Adrenal gland (tissue), 9 donors: ENCODE measurements at regions not wholly inside any gene's neighbourhood (a gene's known extent, or its start where the extent isn't known, plus 50 kb on each side); places are given as distances from the start of the nearest gene placed in this dataset.

Experiments
- DNase-seq, 7 donors: peaks; one replicate each; pipeline ENCODE4 v3.0.0-alpha.2; 2019 to 2020
- H3K27ac ChIP-seq, 5 donors: fragments of 200-600 bp; sonication (generic) in 4 of 5; 1 replicate in 3 of 5; 2 replicates in 2 of 5; pipeline versions ENCODE4 v1.5.1 to v1.8.0; 2016 to 2020; ENCODE audit warnings: mild to moderate bottlenecking in 1 of 5
- H3K27me3 ChIP-seq: fragments of 200-600 bp; 2 replicates; pipeline ENCODE4 v1.8.0; 2021
- H3K36me3 ChIP-seq, 2 donors: fragments of 200-600 bp; replicated peaks in 1 of 2; 1 replicate in 1 of 2; 2 replicates in 1 of 2; pipeline versions ENCODE4 v1.5.1 to v1.8.0; 2018 to 2022
- H3K4me1 ChIP-seq, 2 donors: fragments of 200-600 bp; replicated peaks in 1 of 2; 1 replicate in 1 of 2; 2 replicates in 1 of 2; pipeline versions ENCODE4 v1.5.1 to v1.8.0; 2018 to 2021
- H3K4me3 ChIP-seq, 4 donors: fragments of 200-600 bp; sonication (generic) in 3 of 4; one replicate each; pipeline ENCODE4 v1.5.1; 2016 to 2018
- H3K9me3 ChIP-seq, 3 donors: fragments of 200-600 bp; sonication (generic) in 1 of 3; replicated peaks in 1 of 3; 1 replicate in 2 of 3; 2 replicates in 1 of 3; pipeline versions ENCODE4 v1.5.1 to v1.8.0; 2016 to 2021
- CTCF ChIP-seq, 6 experiments: fragments of 450-650 bp in 4 of 6; fragments of 200-600 bp in 2 of 6; sonication (generic) in 1 of 6; IDR thresholded peaks; 1 replicate in 5 of 6; 2 replicates in 1 of 6; pipeline versions ENCODE4 v1.5.1 to v1.8.0; 2016 to 2021; ENCODE audit warnings: antibody characterized with exemption in 6 of 6, mild to moderate bottlenecking in 2 of 6, moderate library complexity in 1 of 6
- POLR2A ChIP-seq, 2 donors: fragments of 450-650 bp; IDR thresholded peaks; one replicate each; pipeline ENCODE4 v1.6.1; 2017; ENCODE audit warnings: antibody characterized with exemption in 2 of 2, mild to moderate bottlenecking in 2 of 2, moderate library complexity in 1 of 2
- WGBS, 4 donors: extraction: QIAGEN DNeasy Blood & Tissue Kit in 2 of 4; methylation state at CpG; one replicate each; pipeline versions ENCODE4 v1.1.5 to v1.1.7; 2013 to 2017; 5-methylcytosine and 5-hydroxymethylcytosine counted together
- intact Hi-C, 2 donors: fragments of 100-400 bp; cut with DNase I; formaldehyde crosslinking; loops; one replicate each; pipeline versions ENCODE4 v1.14.1 to v1.15.0; 2022 to 2023
- donor health status: healthy with polysubstance abuse.
- donor health status: Bipolar disorder and iron deficiency.
- donor health status: DM: yes; HTN: yes; CAD: no.
- donor health status: DM: no; HTN: no; CAD: no.
- donor health status: DM: no; HTN: no; CAD: no.

GRCh38 chr11:37552284-37552683, 954.2 kb upstream of the RAG2 start:
- intact Hi-C loops = no loop called here
- Histone ChIP-seq H3K27ac (no peak overlapping the region), H3K27me3 (no peaks in the 10 kb centered on the region), H3K36me3 (no peaks in the 10 kb centered on the region), H3K4me3 (no peak overlapping the region), H3K9me3 (no peaks in the 10 kb centered on the region), H3K4me1 (no peaks in the 10 kb centered on the region)
- TF ChIP-seq CTCF (IDR thresholded peaks at IDR 0.05) = no peak
- no peak for TF ChIP-seq POLR2A (IDR thresholded peaks at IDR 0.05)
- 75 to 90% (median 83%) methylated on average over 3 of the region's 3 CpGs for WGBS, 4 donors
- no peak for DNase-seq

DNA sequence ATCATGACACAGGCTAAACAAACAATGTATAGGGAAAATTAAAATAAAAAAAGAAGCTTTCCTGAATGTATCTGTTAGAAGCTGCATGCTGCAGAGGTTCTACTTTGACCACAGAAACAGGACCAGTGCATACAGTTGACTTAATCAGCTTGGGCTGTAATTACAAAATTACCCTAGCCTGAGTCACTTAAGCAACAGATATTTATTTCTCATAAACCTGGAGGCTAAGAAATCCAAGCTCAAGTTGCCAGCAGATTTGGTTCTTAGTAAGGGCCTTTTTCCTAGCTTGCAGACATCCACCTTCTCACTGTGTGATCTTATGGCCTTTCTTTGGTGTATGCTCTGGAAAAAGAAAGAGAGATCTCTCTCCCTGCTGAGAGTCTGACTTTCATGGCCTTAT, 946.5 kb upstream of the RAG2 start:
- DNase-seq = no peak
- Histone ChIP-seq H3K4me1 (no peaks in the 10 kb centered on the region), H3K4me3 (no peak overlapping the region), H3K27me3 (no peaks in the 10 kb centered on the region), H3K9me3 (no peaks in the 10 kb centered on the region), H3K27ac (no peak overlapping the region), H3K36me3 (no peaks in the 10 kb centered on the region)
- TF ChIP-seq POLR2A (IDR thresholded peaks at IDR 0.05) (no peak), CTCF (IDR thresholded peaks at IDR 0.05) (no peak)
- intact Hi-C loops = loop anchor here in 1 of 2 donors (10.0 kb wide), 1 partner anchor 1270 kb away; no protein-coding TSS in a partner anchor

GRCh38 chr11:37533830-37534229, 935.8 kb upstream of the RAG2 start:
- intact Hi-C loops = no loop called here
- Histone ChIP-seq H3K9me3 (peaks cover 0 to 6% (median 0%) of the 10 kb centered on the region in 3 donors), H3K4me1 (no peaks in the 10 kb centered on the region), H3K27me3 (no peaks in the 10 kb centered on the region), H3K4me3 (no peak overlapping the region), H3K27ac (no peak overlapping the region), H3K36me3 (no peaks in the 10 kb centered on the region)
- 91 to 97% (median 93%) methylated on average over 4 of the region's 4 CpGs for WGBS, 4 donors
- no peak for DNase-seq
- no peak for TF ChIP-seq CTCF (IDR thresholded peaks at IDR 0.05)
- TF ChIP-seq POLR2A (IDR thresholded peaks at IDR 0.05) = no peak

- Histone ChIP-seq H3K27ac (no peak overlapping the region), H3K9me3 (peaks cover 0 to 6% (median 0%) of the 10 kb centered on the region in 3 donors), H3K4me3 (no peak overlapping the region), H3K27me3 (no peaks in the 10 kb centered on the region), H3K4me1 (no peaks in the 10 kb centered on the region), H3K36me3 (no peaks in the 10 kb centered on the region)
- 74 to 96% (median 89%) methylated on average over 2 of the region's 2 CpGs for WGBS, 4 donors
- TF ChIP-seq POLR2A (IDR thresholded peaks at IDR 0.05) (no peak), CTCF (IDR thresholded peaks at IDR 0.05) (no peak)
- no peak for DNase-seq
- intact Hi-C loops = no loop called here
Observed at GRCh38 chr11:37533087-37533486, 935.1 kb upstream of the RAG2 start.
